Mesothelial cell of epicardium (in vitro differentiated cells): ENCODE measurements at regions not wholly inside any gene's neighbourhood (a gene's known extent, or its start where the extent isn't known, plus 50 kb on each side); places are given as distances from the start of the nearest gene placed in this dataset.
"Not testable (repeated sequence)": the region's sequence is repeated elsewhere in the genome, so short reads cannot be mapped to it uniquely, and the experiment has no call there.

ENCODE experiments used
- DNase-seq, 2 experiments: peaks; one replicate each; pipeline ENCODE4 v3.0.0; 2021; ENCODE audit warnings: low spot score in 2 of 2; ENCODE audit not compliant: unreplicated experiment in 2 of 2
- H3K27ac Mint-ChIP-seq: 2 replicates; pipeline ENCODE4 v1.8.0; 2021; ENCODE audit warnings: mixed read lengths
- H3K27me3 Mint-ChIP-seq: 2 replicates; pipeline ENCODE4 v1.8.0; 2021; ENCODE audit warnings: low read depth, mixed read lengths
- H3K36me3 Mint-ChIP-seq: 2 replicates; pipeline ENCODE4 v1.8.0; 2021; ENCODE audit warnings: mixed read lengths
- H3K4me1 Mint-ChIP-seq: 2 replicates; pipeline ENCODE4 v1.8.0; 2021; ENCODE audit warnings: mixed read lengths
- H3K4me3 Mint-ChIP-seq: 2 replicates; pipeline ENCODE4 v1.8.0; 2021; ENCODE audit warnings: mild to moderate bottlenecking, moderate library complexity, mixed read lengths
- H3K9me3 Mint-ChIP-seq: 2 replicates; pipeline ENCODE4 v1.8.0; 2021; ENCODE audit warnings: mixed read lengths
- CTCF ChIP-seq: fragments of 200-600 bp; sonication (generic); IDR thresholded peaks from one replicate; pipeline ENCODE4 v1.5.0; 2021; ENCODE audit warnings: antibody characterized with exemption; ENCODE audit not compliant: unreplicated experiment

DNA sequence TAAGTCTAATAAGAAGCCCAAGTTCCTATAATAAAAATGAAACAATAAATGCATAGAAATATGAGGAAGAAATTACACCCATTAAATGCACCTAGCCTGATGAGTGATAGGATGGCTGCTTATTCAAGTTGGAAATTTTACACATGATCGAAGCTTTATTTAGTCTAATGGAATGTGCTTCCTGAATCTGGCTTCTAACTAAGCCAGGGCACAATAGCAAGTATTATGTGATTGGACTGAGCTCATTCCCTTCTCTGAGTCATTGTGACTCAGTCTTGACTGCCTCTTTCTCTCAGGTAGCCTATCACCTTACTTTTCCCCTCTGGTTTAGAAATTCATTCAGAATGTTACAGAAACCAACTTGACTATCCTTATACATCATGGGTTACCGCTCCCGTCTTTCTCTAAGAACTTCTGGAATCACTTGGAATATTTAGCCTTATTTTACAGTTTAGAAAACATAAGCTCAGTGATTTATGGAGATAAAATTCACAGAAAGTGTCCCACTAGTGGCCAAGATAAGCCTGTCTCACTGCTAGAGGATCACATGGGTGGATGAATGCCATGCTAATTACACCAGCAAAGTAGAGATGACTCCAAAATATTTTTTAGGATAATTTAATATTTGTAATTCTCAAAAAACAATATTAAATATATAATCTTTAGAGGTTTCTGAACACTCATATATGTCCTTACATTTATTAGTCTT is 505.3 kb upstream of the JAG1 start:
- peaks cover 1% of the 10 kb centered on the region for H3K4me1 Mint-ChIP-seq
- no peaks in the 10 kb centered on the region for H3K27me3 Mint-ChIP-seq
- peaks cover 22% of the 10 kb centered on the region for H3K9me3 Mint-ChIP-seq
- no peak for TF ChIP-seq CTCF
- no peak for DNase-seq
- no peak overlapping the region for H3K4me3 Mint-ChIP-seq
- H3K27ac Mint-ChIP-seq = no peak overlapping the region
- no peaks in the 10 kb centered on the region for H3K36me3 Mint-ChIP-seq

DNA sequence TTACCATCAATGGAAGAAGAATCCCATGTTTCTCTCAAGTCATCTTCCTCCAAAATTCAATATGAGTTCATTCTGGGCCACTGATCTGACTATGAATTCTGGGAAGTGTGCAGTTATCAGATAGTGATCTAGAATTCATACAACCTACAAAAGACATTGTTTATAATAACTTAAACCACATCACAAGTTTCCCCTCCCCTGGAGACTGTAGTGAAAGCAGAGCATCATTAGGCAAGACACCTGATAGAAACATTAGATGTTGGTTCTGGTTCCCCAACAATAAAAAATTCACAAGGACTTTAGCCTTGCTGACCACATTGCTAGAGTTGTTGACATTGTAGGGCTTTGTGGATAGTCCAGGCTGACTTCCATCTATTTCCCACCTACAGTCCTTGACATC is 506.4 kb upstream of the JAG1 start:
- Mint-ChIP-seq H3K27ac (no peak overlapping the region), H3K4me1 (no peaks in the 10 kb centered on the region), H3K9me3 (peaks cover 33% of the 10 kb centered on the region), H3K4me3 (no peak overlapping the region), H3K27me3 (no peaks in the 10 kb centered on the region), H3K36me3 (no peaks in the 10 kb centered on the region)
- DNase-seq = no peak
- no peak for TF ChIP-seq CTCF

DNA sequence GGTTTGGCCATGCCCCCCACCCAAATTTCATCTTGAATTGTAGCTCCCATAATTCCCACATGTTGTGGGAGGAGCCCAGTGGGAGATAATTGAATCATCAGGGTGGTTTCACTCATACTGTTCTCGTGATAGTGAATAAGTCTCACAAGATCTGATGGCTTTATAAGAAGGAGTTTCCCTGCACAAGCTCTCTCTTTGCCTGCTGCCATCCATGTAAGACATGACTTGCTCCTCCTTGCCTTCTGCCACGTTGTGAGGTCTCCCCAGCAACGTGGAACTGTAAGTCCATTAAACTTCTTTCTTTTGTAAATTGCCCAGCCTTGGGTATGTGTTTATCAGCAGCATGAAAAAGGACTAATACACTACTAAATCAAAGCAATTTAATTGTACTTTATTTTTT is 507.3 kb upstream of the JAG1 start:
- H3K9me3 Mint-ChIP-seq = peaks cover 38% of the 10 kb centered on the region
- not testable (repeated sequence) for H3K4me1 Mint-ChIP-seq, H3K27ac Mint-ChIP-seq, DNase-seq, H3K4me3 Mint-ChIP-seq, H3K27me3 Mint-ChIP-seq, H3K36me3 Mint-ChIP-seq

DNA sequence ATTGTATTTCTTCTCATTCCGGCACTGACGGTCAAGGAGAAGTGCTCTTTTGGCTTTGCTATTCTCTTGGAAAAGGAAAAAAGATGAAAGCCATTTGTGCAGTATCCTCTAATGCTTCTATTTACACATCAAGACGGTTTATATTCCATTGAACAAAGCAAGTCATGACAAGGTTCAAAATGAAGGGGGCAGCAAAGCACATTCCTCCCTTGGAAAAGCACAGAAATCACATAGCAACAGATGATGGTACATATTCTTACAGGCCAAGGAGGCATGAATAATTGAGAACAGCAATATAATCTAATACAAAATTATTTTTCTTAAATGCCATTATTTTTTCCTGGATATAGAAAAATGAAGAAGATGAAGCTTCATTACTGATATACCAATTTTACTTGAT is 508.2 kb upstream of the JAG1 start:
- H3K4me3 Mint-ChIP-seq = no peak overlapping the region
- no peaks in the 10 kb centered on the region for H3K27me3 Mint-ChIP-seq
- peaks cover 42% of the 10 kb centered on the region for H3K9me3 Mint-ChIP-seq
- no peak for TF ChIP-seq CTCF
- no peak for DNase-seq
- peaks cover 1% of the 10 kb centered on the region for H3K36me3 Mint-ChIP-seq
- no peaks in the 10 kb centered on the region for H3K4me1 Mint-ChIP-seq
- no peak overlapping the region for H3K27ac Mint-ChIP-seq

DNA sequence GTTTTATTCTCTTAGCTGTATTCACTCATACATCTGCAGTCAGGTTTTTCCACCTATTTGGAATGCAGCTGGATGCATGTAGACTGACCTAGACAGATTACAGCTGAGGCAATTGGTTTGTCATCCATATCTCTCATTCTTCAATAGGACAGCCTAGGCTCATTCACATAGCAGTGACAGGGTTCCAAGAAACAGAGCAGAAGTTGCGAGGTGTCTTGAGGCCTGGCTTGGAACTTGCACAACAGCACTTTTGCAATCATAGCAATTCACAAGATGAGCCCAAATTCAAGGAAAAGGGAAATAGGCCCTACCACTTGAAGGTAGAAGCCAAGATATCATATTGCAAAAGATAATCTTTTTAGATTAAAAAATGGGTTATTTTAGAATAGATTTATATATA is 508.9 kb upstream of the JAG1 start:
- H3K4me3 Mint-ChIP-seq = no peak overlapping the region
- H3K27me3 Mint-ChIP-seq = peaks cover 5% of the 10 kb centered on the region
- no peak overlapping the region for H3K27ac Mint-ChIP-seq
- no peak for TF ChIP-seq CTCF
- peaks cover 1% of the 10 kb centered on the region for H3K36me3 Mint-ChIP-seq
- DNase-seq = no peak
- H3K4me1 Mint-ChIP-seq = no peaks in the 10 kb centered on the region
- H3K9me3 Mint-ChIP-seq = peaks cover 42% of the 10 kb centered on the region

DNA sequence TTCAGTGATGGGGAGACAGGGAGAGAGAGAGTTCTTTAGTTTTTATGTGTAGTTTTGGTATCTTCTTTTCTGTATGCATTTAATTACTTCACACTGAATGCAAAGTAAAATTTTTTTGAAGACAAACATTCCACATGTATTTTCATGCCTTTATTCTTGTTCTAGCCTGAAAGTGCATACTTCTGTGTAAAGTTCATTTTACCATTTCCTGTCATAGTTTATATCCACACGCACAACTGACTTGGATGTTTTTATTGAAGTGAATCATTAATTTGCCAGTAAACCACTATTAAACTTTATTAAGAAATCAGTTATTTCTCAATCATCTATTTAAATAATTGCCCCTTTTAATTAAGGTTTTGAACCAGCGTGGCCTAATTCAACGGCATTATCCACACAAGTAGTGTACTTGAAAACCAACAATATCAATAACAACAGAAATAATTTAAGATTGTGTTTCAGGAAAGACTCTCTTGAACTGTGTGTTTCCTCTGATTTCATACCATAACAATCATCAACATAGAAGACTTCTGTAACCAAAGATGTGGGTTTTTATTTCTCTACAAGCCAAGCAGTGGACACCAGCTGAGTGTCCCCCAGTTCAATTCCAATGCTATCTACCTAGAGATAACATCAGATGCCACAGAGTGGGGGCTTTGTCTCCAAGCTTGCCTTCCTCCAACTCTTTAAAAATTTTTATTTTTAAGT is 512.7 kb upstream of the JAG1 start:
- Mint-ChIP-seq H3K4me3 (no peak overlapping the region), H3K9me3 (peaks cover 27% of the 10 kb centered on the region), H3K36me3 (peaks cover 1% of the 10 kb centered on the region), H3K27me3 (peaks cover 30% of the 10 kb centered on the region), H3K27ac (no peak overlapping the region), H3K4me1 (peaks cover 5% of the 10 kb centered on the region)
- no peak for DNase-seq
- no peak for TF ChIP-seq CTCF
